ENCODE measurements at regions not wholly inside any gene's neighbourhood (a gene's known extent, or its start where the extent isn't known, plus 50 kb on each side); places are given as distances from the start of the nearest gene placed in this dataset.

DNA sequence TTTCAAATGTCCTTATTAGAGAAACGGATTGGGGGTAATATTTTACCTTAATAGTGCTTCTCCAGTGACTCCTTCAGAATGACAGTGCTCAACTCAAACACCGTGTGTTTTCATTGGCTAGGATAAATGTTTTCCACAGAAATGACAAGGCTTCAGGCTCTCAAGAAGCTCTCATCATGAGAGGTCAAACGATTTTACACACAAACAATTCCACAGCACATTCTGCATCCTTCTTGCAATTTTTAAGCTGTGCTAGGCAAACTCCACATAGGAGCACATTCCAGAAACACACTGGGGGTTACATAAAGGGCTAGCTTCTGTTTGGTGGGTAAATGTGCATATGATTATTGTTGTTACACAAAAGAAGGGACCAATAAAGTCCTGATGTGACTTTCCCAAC lies 75.5 kb upstream of the IPO9 start:
- Histone ChIP-seq H3K4me1 (ENCODE audit: control insufficient read depth in 1 of 2, insufficient read depth in 2 of 2, low read length in 2 of 2) (peaks cover 9 to 24% of the 10 kb centered on the region in 2 donors), H3K4me3 (ENCODE audit: low read depth in 1 of 2, low read length in 2 of 2) (no peak overlapping the region), H3K36me3 (ENCODE audit: control insufficient read depth in 1 of 2, insufficient read depth in 2 of 2, low read length in 2 of 2) (no peaks in the 10 kb centered on the region), H3K27ac (ENCODE audit: low read length) (no peak overlapping the region), H3K27me3 (ENCODE audit: low read depth, low read length) (no peaks in the 10 kb centered on the region), H3K9me3 (ENCODE audit: control insufficient read depth in 1 of 2, low read length in 2 of 2) (no peaks in the 10 kb centered on the region)

DNA sequence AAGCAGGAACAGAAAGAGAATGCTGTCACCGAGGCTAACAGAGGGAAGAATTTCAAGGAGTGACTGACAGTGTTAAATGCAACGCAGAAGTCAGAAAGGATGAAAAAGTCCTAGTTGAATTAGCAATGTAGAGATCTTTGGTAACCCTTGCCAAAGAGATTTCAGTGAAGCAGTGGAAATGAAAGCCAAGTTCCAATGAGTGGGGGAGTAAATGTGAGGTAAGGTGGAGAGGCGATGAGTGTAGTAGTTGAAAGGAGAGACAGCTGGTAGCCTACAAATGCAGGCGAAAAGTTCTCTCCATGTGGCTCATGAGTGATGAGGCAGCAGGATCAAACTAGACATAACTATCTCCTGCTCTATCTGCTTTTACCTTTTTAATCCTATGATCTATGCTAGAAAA lies 74.6 kb upstream of the IPO9 start:
- peaks cover 9 to 26% of the 10 kb centered on the region in 2 donors for H3K4me1 ChIP-seq (ENCODE audit: control insufficient read depth in 1 of 2, insufficient read depth in 2 of 2, low read length in 2 of 2)
- no peak overlapping the region for H3K27ac ChIP-seq (ENCODE audit: low read length)

DNA sequence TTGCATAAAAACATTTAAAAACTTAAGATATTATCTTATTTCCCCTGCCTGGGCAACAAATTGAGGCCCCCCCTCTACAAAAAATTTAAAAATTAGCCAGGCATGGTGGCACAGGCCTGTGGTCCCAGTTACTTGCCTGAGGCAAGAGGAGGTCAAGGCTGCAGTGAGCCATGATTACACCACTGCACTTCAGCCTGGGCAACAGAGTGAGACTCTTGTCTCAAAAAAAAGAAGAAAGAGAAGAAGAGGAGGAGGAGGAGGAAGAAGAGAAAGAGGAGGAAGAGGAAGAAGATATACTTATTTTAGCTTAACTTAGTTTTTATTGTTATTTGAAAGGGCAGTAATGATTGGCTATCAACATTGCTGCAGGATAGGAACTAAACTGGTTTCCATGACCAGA lies 73.8 kb upstream of the IPO9 start:
- no peaks in the 10 kb centered on the region for H3K36me3 ChIP-seq (ENCODE audit: control insufficient read depth in 1 of 2, insufficient read depth in 2 of 2, low read length in 2 of 2)
- H3K4me1 ChIP-seq (ENCODE audit: control insufficient read depth in 1 of 2, insufficient read depth in 2 of 2, low read length in 2 of 2): peaks cover 9 to 25% of the 10 kb centered on the region in 2 donors

More for the DNA sequence above, 74.6 kb upstream of the IPO9 start:
- no peaks in the 10 kb centered on the region for H3K9me3 ChIP-seq (ENCODE audit: control insufficient read depth in 1 of 2, low read length in 2 of 2)
- H3K36me3 ChIP-seq (ENCODE audit: control insufficient read depth in 1 of 2, insufficient read depth in 2 of 2, low read length in 2 of 2): no peaks in the 10 kb centered on the region
- no peak overlapping the region for H3K4me3 ChIP-seq (ENCODE audit: low read depth in 1 of 2, low read length in 2 of 2)
- no peaks in the 10 kb centered on the region for H3K27me3 ChIP-seq (ENCODE audit: low read depth, low read length)

DNA sequence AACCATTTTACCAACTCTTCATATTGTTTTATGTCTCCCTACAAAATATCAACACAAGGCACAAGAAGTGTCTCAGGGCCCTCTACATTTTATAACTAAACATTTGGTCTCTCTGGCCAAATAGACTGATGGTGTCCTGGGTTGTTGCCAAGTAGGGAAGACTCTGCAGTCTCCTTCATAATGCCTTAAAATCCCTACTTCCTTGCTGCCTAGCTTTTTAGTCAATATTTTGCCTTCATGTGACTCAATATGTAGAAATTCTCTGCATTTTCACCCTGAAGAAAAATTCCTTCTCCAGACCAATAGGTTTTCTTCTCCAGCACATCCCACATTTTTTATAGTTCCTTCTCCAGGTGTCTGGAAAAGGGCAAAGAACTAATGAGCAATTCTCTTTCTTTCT lies 72.6 kb upstream of the IPO9 start:
- no peak overlapping the region for H3K27ac ChIP-seq (ENCODE audit: low read length)
- H3K4me1 ChIP-seq (ENCODE audit: control insufficient read depth in 1 of 2, insufficient read depth in 2 of 2, low read length in 2 of 2): peaks cover 9 to 25% of the 10 kb centered on the region in 2 donors
- no peaks in the 10 kb centered on the region for H3K9me3 ChIP-seq (ENCODE audit: control insufficient read depth in 1 of 2, low read length in 2 of 2)
- H3K27me3 ChIP-seq (ENCODE audit: low read depth, low read length): no peaks in the 10 kb centered on the region
- H3K4me3 ChIP-seq (ENCODE audit: low read depth in 1 of 2, low read length in 2 of 2): no peak overlapping the region
- H3K36me3 ChIP-seq (ENCODE audit: control insufficient read depth in 1 of 2, insufficient read depth in 2 of 2, low read length in 2 of 2): no peaks in the 10 kb centered on the region

More for the DNA sequence above, 73.8 kb upstream of the IPO9 start:
- Histone ChIP-seq H3K9me3 (ENCODE audit: control insufficient read depth in 1 of 2, low read length in 2 of 2) (no peaks in the 10 kb centered on the region), H3K4me3 (ENCODE audit: low read depth in 1 of 2, low read length in 2 of 2) (no peak overlapping the region), H3K27ac (ENCODE audit: low read length) (no peak overlapping the region), H3K27me3 (ENCODE audit: low read depth, low read length) (no peaks in the 10 kb centered on the region)

DNA sequence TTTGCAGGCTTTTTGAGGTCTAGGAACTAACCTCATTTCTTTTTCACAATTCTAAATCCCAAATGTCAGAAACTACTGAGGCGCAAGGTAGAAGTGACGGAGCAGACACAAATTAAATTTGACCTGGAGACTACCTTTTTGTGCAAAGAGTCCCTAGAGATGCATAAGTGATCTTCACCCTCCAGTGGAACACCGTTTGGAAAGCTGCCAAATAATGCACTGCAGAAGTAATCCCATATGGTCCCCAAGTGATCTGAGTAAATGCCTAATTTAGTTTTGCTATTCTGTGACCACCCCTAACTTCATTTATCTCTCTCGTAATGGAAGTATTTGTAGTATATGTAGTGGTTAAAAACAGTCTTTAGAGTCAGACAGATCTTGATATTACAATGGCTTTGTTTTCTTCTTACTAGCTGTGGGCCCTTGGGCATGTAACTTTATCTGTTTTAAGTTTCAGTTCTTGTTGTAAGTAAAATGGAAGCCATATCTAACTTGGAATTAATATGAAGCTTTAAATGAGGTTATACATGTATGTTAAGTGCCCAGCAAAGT lies 70.4 kb upstream of the IPO9 start:
- Histone ChIP-seq H3K4me3 (ENCODE audit: low read depth in 1 of 2, low read length in 2 of 2) (no peak overlapping the region), H3K4me1 (ENCODE audit: control insufficient read depth in 1 of 2, insufficient read depth in 2 of 2, low read length in 2 of 2) (peaks cover 7 to 22% of the 10 kb centered on the region in 2 donors), H3K36me3 (ENCODE audit: control insufficient read depth in 1 of 2, insufficient read depth in 2 of 2, low read length in 2 of 2) (no peaks in the 10 kb centered on the region), H3K9me3 (ENCODE audit: control insufficient read depth in 1 of 2, low read length in 2 of 2) (no peaks in the 10 kb centered on the region), H3K27me3 (ENCODE audit: low read depth, low read length) (no peaks in the 10 kb centered on the region), H3K27ac (ENCODE audit: low read length) (no peak overlapping the region)

DNA sequence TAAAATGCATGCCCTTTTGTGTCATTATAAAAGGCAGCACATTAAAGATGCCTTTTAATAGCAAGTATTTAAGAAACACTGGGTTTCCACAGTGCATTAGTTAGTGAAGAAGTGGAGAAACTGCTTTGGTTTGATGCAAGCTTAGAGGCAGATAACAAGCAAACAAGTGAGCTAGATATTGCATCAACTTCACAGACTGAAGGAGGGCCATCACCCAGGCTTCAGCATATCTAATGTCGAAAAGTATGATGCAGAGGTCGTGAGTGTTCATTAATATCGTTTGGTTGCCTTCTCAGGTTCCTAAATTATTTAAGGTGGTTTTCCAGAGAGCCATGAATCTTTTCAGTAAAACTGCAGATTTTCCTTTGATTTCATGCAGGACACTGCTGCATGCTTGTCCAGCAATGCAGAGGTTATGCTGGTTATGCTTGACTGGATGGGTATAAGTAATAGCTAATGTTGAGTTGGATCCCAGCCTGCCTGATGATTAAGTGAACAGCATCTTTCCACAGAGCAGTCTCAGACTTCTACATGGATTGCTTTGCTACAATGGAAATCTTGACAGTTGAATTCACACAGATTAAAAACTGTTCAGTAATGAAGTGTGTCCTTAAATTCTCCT lies 69.7 kb upstream of the IPO9 start:
- H3K4me3 ChIP-seq (ENCODE audit: low read depth in 1 of 2, low read length in 2 of 2): no peak overlapping the region
- H3K36me3 ChIP-seq (ENCODE audit: control insufficient read depth in 1 of 2, insufficient read depth in 2 of 2, low read length in 2 of 2): no peaks in the 10 kb centered on the region
- no peak overlapping the region for H3K27ac ChIP-seq (ENCODE audit: low read length)
- no peaks in the 10 kb centered on the region for H3K27me3 ChIP-seq (ENCODE audit: low read depth, low read length)
- peaks cover under 1 to 22% of the 10 kb centered on the region in 2 donors for H3K4me1 ChIP-seq (ENCODE audit: control insufficient read depth in 1 of 2, insufficient read depth in 2 of 2, low read length in 2 of 2)
- no peaks in the 10 kb centered on the region for H3K9me3 ChIP-seq (ENCODE audit: control insufficient read depth in 1 of 2, low read length in 2 of 2)

DNA sequence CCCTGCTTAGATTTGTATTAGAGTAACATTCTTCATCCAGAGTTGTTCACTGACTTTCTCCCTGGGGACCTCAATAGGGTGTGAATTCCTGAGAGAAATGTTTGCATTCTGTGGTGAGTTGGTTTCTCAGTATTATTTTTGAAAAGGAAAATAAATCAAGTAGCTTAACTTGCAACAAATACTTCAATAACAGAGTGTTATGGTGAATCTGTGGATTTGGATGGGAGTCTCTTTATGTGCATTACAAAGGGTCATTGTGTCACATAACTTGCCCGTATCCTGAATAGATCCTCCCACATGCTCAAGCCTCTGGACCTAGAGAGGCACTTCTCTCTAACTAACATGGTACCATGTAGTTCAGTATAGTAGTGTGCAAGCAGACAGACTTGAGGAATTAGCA lies 68.4 kb upstream of the IPO9 start:
- no peak overlapping the region for H3K4me3 ChIP-seq (ENCODE audit: low read depth in 1 of 2, low read length in 2 of 2)

DNA sequence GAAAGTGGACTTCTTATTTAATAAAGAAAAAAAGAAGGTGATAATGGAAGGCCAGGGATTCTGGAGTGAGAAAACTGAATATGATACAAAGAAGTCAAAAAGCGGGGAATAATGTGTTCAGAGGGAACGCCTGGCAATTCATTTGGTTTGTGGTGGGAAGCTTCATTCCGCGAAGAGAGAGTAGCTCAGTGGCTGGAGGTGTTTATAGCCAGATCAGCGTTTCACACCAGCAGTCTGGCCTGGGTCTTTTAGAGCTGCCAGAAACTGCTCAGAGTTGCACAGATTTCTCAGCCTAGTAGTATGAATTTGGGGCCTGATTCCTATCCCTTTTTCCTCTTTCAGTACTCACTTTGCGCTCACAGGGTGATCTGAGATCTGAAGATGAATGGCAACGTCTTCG lies 67.8 kb upstream of the IPO9 start:
- no peak overlapping the region for H3K4me3 ChIP-seq (ENCODE audit: low read depth in 1 of 2, low read length in 2 of 2)
- no peaks in the 10 kb centered on the region for H3K9me3 ChIP-seq (ENCODE audit: control insufficient read depth in 1 of 2, low read length in 2 of 2)
- H3K27me3 ChIP-seq (ENCODE audit: low read depth, low read length): no peaks in the 10 kb centered on the region
- peaks cover 0 to 22% of the 10 kb centered on the region in 2 donors for H3K4me1 ChIP-seq (ENCODE audit: control insufficient read depth in 1 of 2, insufficient read depth in 2 of 2, low read length in 2 of 2)
- no peak overlapping the region for H3K27ac ChIP-seq (ENCODE audit: low read length)
- no peaks in the 10 kb centered on the region for H3K36me3 ChIP-seq (ENCODE audit: control insufficient read depth in 1 of 2, insufficient read depth in 2 of 2, low read length in 2 of 2)

More for the DNA sequence above, 68.4 kb upstream of the IPO9 start:
- H3K27ac ChIP-seq (ENCODE audit: low read length): no peak overlapping the region
- no peaks in the 10 kb centered on the region for H3K36me3 ChIP-seq (ENCODE audit: control insufficient read depth in 1 of 2, insufficient read depth in 2 of 2, low read length in 2 of 2)
- no peaks in the 10 kb centered on the region for H3K9me3 ChIP-seq (ENCODE audit: control insufficient read depth in 1 of 2, low read length in 2 of 2)
- H3K27me3 ChIP-seq (ENCODE audit: low read depth, low read length): no peaks in the 10 kb centered on the region
- peaks cover 0 to 22% of the 10 kb centered on the region in 2 donors for H3K4me1 ChIP-seq (ENCODE audit: control insufficient read depth in 1 of 2, insufficient read depth in 2 of 2, low read length in 2 of 2)

DNA sequence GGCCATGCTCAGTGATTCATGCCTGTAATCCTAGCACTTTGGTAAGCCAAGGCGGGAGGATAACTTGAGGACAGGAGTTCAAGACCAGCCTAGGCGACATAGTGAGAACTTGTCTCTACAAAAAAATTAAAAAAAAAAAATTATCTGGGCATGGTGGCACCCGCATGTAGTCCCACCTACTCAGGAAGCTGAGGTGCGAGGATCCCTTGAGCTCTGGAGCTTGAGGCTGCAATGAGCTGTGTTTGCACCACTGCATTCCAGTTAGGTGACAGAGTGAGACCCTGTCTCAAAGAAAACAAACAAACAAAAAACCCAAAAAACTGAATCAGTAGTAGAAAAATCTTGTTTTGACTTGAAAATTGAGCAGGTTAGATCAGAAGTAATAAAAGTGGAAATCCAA lies 67.1 kb upstream of the IPO9 start:
- no peaks in the 10 kb centered on the region for H3K36me3 ChIP-seq (ENCODE audit: control insufficient read depth in 1 of 2, insufficient read depth in 2 of 2, low read length in 2 of 2)
- no peak overlapping the region for H3K4me3 ChIP-seq (ENCODE audit: low read depth in 1 of 2, low read length in 2 of 2)
- no peak overlapping the region for H3K27ac ChIP-seq (ENCODE audit: low read length)
- H3K4me1 ChIP-seq (ENCODE audit: control insufficient read depth in 1 of 2, insufficient read depth in 2 of 2, low read length in 2 of 2): peaks cover 0 to 22% of the 10 kb centered on the region in 2 donors
- H3K9me3 ChIP-seq (ENCODE audit: control insufficient read depth in 1 of 2, low read length in 2 of 2): no peaks in the 10 kb centered on the region
- no peaks in the 10 kb centered on the region for H3K27me3 ChIP-seq (ENCODE audit: low read depth, low read length)

DNA sequence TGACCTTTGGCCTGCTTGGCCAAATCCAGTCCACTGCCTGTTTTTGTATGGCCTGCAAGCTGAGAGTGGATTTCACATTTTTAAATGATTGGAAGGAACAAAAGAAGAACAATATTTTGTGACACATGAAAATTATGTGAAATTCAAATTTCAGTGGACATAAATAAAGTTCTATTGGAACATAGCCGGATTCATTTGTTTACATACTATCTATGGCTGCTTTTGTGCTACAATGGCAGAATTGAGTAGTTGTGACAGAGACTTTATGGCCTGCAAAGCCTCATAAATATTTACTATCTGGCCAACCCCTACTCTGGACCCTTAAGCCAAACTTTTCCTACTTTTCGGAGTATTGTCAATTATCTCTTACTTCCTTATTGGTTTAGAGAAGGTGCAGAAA lies 66.6 kb upstream of the IPO9 start:
- H3K36me3 ChIP-seq (ENCODE audit: control insufficient read depth in 1 of 2, insufficient read depth in 2 of 2, low read length in 2 of 2): no peaks in the 10 kb centered on the region
- peaks cover 0 to 22% of the 10 kb centered on the region in 2 donors for H3K4me1 ChIP-seq (ENCODE audit: control insufficient read depth in 1 of 2, insufficient read depth in 2 of 2, low read length in 2 of 2)
- H3K27me3 ChIP-seq (ENCODE audit: low read depth, low read length): no peaks in the 10 kb centered on the region
- no peak overlapping the region for H3K4me3 ChIP-seq (ENCODE audit: low read depth in 1 of 2, low read length in 2 of 2)
- H3K9me3 ChIP-seq (ENCODE audit: control insufficient read depth in 1 of 2, low read length in 2 of 2): no peaks in the 10 kb centered on the region
- H3K27ac ChIP-seq (ENCODE audit: low read length): no peak overlapping the region

DNA sequence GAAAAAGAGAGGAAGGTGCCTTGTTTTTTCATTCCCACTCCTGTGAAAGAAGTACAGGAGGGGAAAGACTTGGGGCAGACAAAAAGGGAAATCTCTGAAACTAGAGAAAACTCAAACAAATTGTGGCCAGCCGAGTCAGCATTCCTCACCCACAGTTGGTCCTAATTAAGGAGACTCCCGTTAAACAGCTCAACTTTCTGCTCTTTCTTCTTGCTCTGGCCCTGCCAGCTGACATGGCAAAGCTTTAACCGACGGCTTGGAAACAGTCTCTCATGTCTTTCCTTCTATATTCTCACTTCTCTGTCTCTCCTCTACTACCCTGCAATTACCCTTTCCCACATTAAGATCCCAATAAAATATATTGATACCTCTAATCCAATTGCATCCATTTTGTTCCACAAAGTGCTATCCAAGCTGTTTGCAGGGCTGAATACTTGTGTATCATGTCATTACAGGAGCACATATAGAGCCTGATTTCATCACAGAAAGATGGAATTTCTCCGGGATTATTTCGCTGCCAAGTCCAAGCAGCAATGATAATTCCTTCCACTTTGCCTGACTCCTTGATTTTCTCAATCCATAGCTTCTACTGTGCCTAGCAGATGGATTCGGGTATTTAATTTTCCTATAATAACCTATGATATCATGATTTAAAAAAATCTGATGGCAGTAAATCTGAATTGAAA lies 65.4 kb upstream of the IPO9 start:
- H3K27ac ChIP-seq (ENCODE audit: low read length): no peak overlapping the region
- peaks cover 0 to 11% of the 10 kb centered on the region in 2 donors for H3K4me1 ChIP-seq (ENCODE audit: control insufficient read depth in 1 of 2, insufficient read depth in 2 of 2, low read length in 2 of 2)
- no peaks in the 10 kb centered on the region for H3K9me3 ChIP-seq (ENCODE audit: control insufficient read depth in 1 of 2, low read length in 2 of 2)
- H3K27me3 ChIP-seq (ENCODE audit: low read depth, low read length): no peaks in the 10 kb centered on the region
- H3K36me3 ChIP-seq (ENCODE audit: control insufficient read depth in 1 of 2, insufficient read depth in 2 of 2, low read length in 2 of 2): no peaks in the 10 kb centered on the region
- no peak overlapping the region for H3K4me3 ChIP-seq (ENCODE audit: low read depth in 1 of 2, low read length in 2 of 2)
